OCI-LY1 (cell line): ENCODE measurements at regions not wholly inside any gene's neighbourhood (a gene's known extent, or its start where the extent isn't known, plus 50 kb on each side); places are given as distances from the start of the nearest gene placed in this dataset.
"Not testable (repeated sequence)": the region's sequence is repeated elsewhere in the genome, so short reads cannot be mapped to it uniquely, and the experiment has no call there.

Source experiments
- EZH2 ChIP-seq: fragments of 200-600 bp; sonication (generic), shearing (Covaris generic); IDR thresholded peaks from 2 replicates; pipeline ENCODE4 v1.8.0; 2017; ENCODE audit warnings: borderline replicate concordance, mixed run types, mild to moderate bottlenecking, antibody characterized with exemption, low read length, moderate library complexity, mixed read lengths
- TF ChIP-seq, protein P1 (sequence below): fragments of 200-600 bp; sonication (generic), shearing (Covaris generic); IDR thresholded peaks from 2 replicates; pipeline ENCODE4 v1.5.1; 2017; ENCODE audit warnings: mild to moderate bottlenecking, antibody characterized with exemption, low read length, moderate library complexity, mixed read lengths

DNA sequence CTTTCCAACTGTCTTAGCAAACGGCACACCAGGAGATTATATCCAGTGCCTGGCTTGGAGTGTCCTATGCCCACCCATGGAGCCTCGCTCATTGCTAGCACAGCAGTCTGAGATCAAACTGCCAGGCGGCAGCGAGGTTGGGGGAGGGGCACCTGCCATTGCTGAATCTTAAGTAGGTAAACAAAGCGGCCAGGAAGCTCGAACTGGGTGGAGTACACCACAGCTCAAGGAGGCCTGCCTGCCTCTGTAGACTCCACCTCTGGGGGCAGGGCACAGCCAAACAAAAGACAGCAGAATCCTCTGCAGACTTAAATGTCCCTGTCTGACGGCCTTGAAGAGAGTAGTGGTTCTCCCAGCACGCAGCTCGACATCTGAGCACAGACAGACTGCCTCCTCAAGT lies 325.0 kb downstream of the TRIM36 start:
- TF ChIP-seq EZH2, result not testable (repeated sequence)
- TF ChIP-seq, protein P1, sequence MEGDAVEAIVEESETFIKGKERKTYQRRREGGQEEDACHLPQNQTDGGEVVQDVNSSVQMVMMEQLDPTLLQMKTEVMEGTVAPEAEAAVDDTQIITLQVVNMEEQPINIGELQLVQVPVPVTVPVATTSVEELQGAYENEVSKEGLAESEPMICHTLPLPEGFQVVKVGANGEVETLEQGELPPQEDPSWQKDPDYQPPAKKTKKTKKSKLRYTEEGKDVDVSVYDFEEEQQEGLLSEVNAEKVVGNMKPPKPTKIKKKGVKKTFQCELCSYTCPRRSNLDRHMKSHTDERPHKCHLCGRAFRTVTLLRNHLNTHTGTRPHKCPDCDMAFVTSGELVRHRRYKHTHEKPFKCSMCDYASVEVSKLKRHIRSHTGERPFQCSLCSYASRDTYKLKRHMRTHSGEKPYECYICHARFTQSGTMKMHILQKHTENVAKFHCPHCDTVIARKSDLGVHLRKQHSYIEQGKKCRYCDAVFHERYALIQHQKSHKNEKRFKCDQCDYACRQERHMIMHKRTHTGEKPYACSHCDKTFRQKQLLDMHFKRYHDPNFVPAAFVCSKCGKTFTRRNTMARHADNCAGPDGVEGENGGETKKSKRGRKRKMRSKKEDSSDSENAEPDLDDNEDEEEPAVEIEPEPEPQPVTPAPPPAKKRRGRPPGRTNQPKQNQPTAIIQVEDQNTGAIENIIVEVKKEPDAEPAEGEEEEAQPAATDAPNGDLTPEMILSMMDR, result not testable (repeated sequence)
